ENCODE measurements at regions not wholly inside any gene's neighbourhood (a gene's known extent, or its start where the extent isn't known, plus 50 kb on each side); places are given as distances from the start of the nearest gene placed in this dataset.

DNA sequence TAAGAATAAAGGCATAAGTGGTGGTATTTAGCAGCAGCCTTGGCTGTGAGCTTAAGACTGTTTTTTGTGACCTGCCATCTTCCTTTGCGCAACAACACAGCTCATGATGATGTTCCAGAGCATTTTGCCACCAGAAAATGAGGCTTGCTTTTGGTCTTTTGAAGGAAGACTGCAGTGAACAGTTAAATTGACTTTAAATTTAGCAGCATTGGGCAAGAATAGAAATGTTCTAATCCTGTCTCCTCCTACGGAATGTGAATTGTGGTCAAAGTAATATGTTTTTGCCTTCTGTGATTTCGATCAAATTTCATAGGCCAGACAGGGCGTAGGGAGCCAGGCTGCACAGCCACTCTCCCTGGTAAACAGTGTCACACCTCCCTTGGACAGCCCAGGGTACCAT, 460.7 kb upstream of the RASGRP1 start:
- Histone ChIP-seq H3K9me3 (no peaks in the 10 kb centered on the region), H3K4me2 (no peak overlapping the region), H3K27ac (no peak overlapping the region), H3K4me1 (0 out of 3 replicates have a peak, but pooled peaks cover 4% of the 10 kb centered on the region), H3K4me3 (no peak overlapping the region)
- ATAC-seq (no peak), FAIRE-seq (no peak), DNase-seq (ENCODE audit: low read depth in 1 of 2, low spot score in 1 of 2) (no peak)
- POLR2A ChIA-PET, result no interaction called here
- WGBS (ENCODE audit: missing lambda C conversion rate), result 87% methylated on average over 4 of the region's 4 CpGs
- CTCF ChIA-PET, result no interaction called here
- TF ChIP-seq E2F6 (IDR thresholded peaks at IDR 0.05; ENCODE audit: borderline replicate concordance, low read depth) (no peak), FOSB (CRISPR knock-in tag; IDR thresholded peaks at IDR 0.05) (no peak), NPAS2 (CRISPR knock-in tag; IDR thresholded peaks at IDR 0.05; ENCODE audit: borderline replicate concordance) (no peak), FOXS1 (CRISPR knock-in tag; IDR thresholded peaks at IDR 0.05) (no peak), HOXA7 (CRISPR knock-in tag; IDR thresholded peaks at IDR 0.05) (no peak), RCOR1 (IDR thresholded peaks at IDR 0.05; ENCODE audit: low read depth, low read length) (no peak), BHLHE40 (IDR thresholded peaks at IDR 0.05; ENCODE audit: low read depth, low read length) (no peak), CHD4 (IDR thresholded peaks at IDR 0.05; ENCODE audit: borderline replicate concordance) (no peak), EP300 (IDR thresholded peaks at IDR 0.05) (no peak), RAD21 (conservative IDR thresholded peaks at IDR 0.05 in 1 of 2, IDR thresholded peaks at IDR 0.05 in 1 of 2) (no peak)
- TF ChIP-seq, protein P1, sequence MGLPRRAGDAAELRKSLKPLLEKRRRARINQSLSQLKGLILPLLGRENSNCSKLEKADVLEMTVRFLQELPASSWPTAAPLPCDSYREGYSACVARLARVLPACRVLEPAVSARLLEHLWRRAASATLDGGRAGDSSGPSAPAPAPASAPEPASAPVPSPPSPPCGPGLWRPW (IDR thresholded peaks at IDR 0.05), result no peak

DNA sequence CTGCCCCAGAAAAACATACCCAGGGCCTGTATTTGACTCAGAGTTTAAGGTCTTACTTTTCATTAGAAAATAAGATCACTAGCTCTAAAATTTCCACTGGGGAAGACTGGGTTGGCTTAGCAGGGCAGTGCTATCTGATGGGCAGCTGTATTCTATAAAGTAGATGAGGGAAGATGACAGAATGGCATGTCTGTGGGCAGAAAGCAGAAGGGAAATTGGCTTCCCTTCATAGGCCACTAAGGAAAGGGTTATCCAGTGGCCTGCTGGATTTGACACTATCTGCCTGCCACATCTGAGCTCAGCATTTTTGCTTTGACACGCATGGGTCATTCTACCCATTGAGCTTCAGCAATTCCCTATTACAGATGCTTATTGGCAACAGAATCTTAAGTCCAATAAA, 461.3 kb upstream of the RASGRP1 start:
- FAIRE-seq (no peak), DNase-seq (ENCODE audit: low read depth in 1 of 2, low spot score in 1 of 2) (no peak)
- POLR2A ChIA-PET, result no interaction called here

DNA sequence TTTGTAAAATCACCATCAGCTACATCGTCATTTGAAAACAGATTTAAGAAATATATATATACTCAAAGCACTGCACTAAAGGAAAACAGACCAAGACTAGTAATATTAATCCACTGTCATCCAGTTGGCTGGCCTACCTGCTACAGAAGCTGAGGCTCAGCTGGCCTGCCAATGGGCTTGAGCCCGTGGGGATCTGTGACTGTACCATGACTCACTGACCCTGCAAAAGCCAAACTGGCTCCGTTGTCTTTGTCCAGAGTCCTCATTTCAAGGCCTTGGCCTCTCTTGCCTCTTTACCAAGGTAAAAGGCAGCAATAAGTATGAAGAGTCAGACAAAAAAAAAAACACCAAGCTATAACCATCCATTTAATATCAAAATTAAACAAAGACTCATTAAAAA, 463.5 kb upstream of the RASGRP1 start:
- WGBS (ENCODE audit: missing lambda C conversion rate), result 36% methylated on average over 3 of the region's 3 CpGs
- Histone ChIP-seq H3K9me3 (no peaks in the 10 kb centered on the region), H3K27ac (no peak overlapping the region), H3K4me1 (0 out of 3 replicates have a peak, but pooled peaks cover 4% of the 10 kb centered on the region), H3K4me2 (no peak overlapping the region), H3K4me3 (no peak overlapping the region)
- peak; percentile 43 to 51; a peak in 3 of 6 replicates for ATAC-seq
- peak; percentile 2 to 20 for DNase-seq (ENCODE audit: low read depth in 1 of 2, low spot score in 1 of 2)
- POLR2A ChIA-PET, result no interaction called here
- no peak for FAIRE-seq
- no peak for TF ChIP-seq FOSL2 (IDR thresholded peaks at IDR 0.05)
- TF ChIP-seq FOSL2 (CRISPR knock-in tag; IDR thresholded peaks at IDR 0.05), result 0 out of 2 replicates have a peak, but pooled peaks have one; percentile 18
- TF ChIP-seq SREBF2 (IDR thresholded peaks at IDR 0.05), result no peak
- no peak for TF ChIP-seq ZSCAN20 (CRISPR knock-in tag; IDR thresholded peaks at IDR 0.05)
- CTCF ChIA-PET, result interaction anchor here (0.9 to 1.0 kb wide), 2 partner anchors 37 to 173 kb away, joined by 3 read pairs; no protein-coding TSS in a partner anchor

More for the DNA sequence above, 461.3 kb upstream of the RASGRP1 start:
- CTCF ChIA-PET, result no interaction called here
- H3K9me3 ChIP-seq, result no peaks in the 10 kb centered on the region
- H3K4me1 ChIP-seq, result 0 out of 3 replicates have a peak, but pooled peaks cover 4% of the 10 kb centered on the region
- ATAC-seq, result no peak
- H3K4me2 ChIP-seq, result no peak overlapping the region
- no peak for TF ChIP-seq EHMT2 (IDR thresholded peaks at IDR 0.05; ENCODE audit: low read depth)
- TF ChIP-seq MYC (IDR thresholded peaks at IDR 0.05; ENCODE audit: borderline replicate concordance, low read length), result no peak
- no peak for TF ChIP-seq KDM1A (IDR thresholded peaks at IDR 0.05; ENCODE audit: low read depth)
- no peak for TF ChIP-seq HEYL (CRISPR knock-in tag; IDR thresholded peaks at IDR 0.05)
- TF ChIP-seq POLR2A (IDR thresholded peaks at IDR 0.05; ENCODE audit: low read length), result no peak
- TF ChIP-seq HDAC2 (IDR thresholded peaks at IDR 0.05), result no peak
- no peak for TF ChIP-seq ZNF302 (CRISPR knock-in tag; IDR thresholded peaks at IDR 0.05)
- no peak for TF ChIP-seq SMC3 (IDR thresholded peaks at IDR 0.05)
- no peak for TF ChIP-seq CBX8 (IDR thresholded peaks at IDR 0.05)
- TF ChIP-seq RAD21 (conservative IDR thresholded peaks at IDR 0.05 in 1 of 2, IDR thresholded peaks at IDR 0.05 in 1 of 2), result no peak
- no peak overlapping the region for H3K27ac ChIP-seq
- no peak overlapping the region for H3K4me3 ChIP-seq
- WGBS (ENCODE audit: missing lambda C conversion rate), result 100% methylated on average over 1 of the region's 1 CpG

Data from A549 (cell line).